ENCODE measurements at regions not wholly inside any gene's neighbourhood (a gene's known extent, or its start where the extent isn't known, plus 50 kb on each side); places are given as distances from the start of the nearest gene placed in this dataset.

- no peak for TF ChIP-seq CTCF (IDR thresholded peaks at IDR 0.05; ENCODE audit: low read depth, low read length, missing control alignments)
- DNase-seq (ENCODE audit: extremely low read depth, low read depth) = no peak
Measured at GRCh38 chrX:137707348-137707747, 141.4 kb downstream of the ZIC3 start.

GRCh38 chrX:137742846-137743245 lies 176.9 kb downstream of the ZIC3 start:
- TF ChIP-seq CTCF (IDR thresholded peaks at IDR 0.05; ENCODE audit: low read depth, low read length, missing control alignments) = no peak
- no peak for DNase-seq (ENCODE audit: extremely low read depth, low read depth)
- no peak overlapping the region for H3K4me3 ChIP-seq (replicated peaks; ENCODE audit: low read depth, low read length)

More at GRCh38 chrX:137707348-137707747, 141.4 kb downstream of the ZIC3 start:
- no peak overlapping the region for H3K4me3 ChIP-seq (replicated peaks; ENCODE audit: low read depth, low read length)

- DNase-seq (ENCODE audit: extremely low read depth, low read depth) = no peak
Measured at GRCh38 chrX:137743414-137743813, 177.5 kb downstream of the ZIC3 start.

GRCh38 chrX:137746289-137746688 lies 180.4 kb downstream of the ZIC3 start:
- no peak overlapping the region for H3K4me3 ChIP-seq (replicated peaks; ENCODE audit: low read depth, low read length)
- no peak for DNase-seq (ENCODE audit: extremely low read depth, low read depth)
- no peak for TF ChIP-seq CTCF (IDR thresholded peaks at IDR 0.05; ENCODE audit: low read depth, low read length, missing control alignments)

More at GRCh38 chrX:137743414-137743813, 177.5 kb downstream of the ZIC3 start:
- TF ChIP-seq CTCF (IDR thresholded peaks at IDR 0.05; ENCODE audit: low read depth, low read length, missing control alignments) = no peak
- no peak overlapping the region for H3K4me3 ChIP-seq (replicated peaks; ENCODE audit: low read depth, low read length)

GRCh38 chrX:137747244-137748043 lies 181.5 kb downstream of the ZIC3 start:
- DNase-seq (ENCODE audit: extremely low read depth, low read depth) = no peak
- no peak overlapping the region for H3K4me3 ChIP-seq (replicated peaks; ENCODE audit: low read depth, low read length)
- TF ChIP-seq CTCF (IDR thresholded peaks at IDR 0.05; ENCODE audit: low read depth, low read length, missing control alignments) = no peak

GRCh38 chrX:137748827-137749226 lies 182.9 kb downstream of the ZIC3 start:
- H3K4me3 ChIP-seq (replicated peaks; ENCODE audit: low read depth, low read length) = no peak overlapping the region
- DNase-seq (ENCODE audit: extremely low read depth, low read depth) = no peak
- TF ChIP-seq CTCF (IDR thresholded peaks at IDR 0.05; ENCODE audit: low read depth, low read length, missing control alignments) = no peak

Data from HFF-Myc (cell line).